GM12892 (cell line): ENCODE measurements at regions not wholly inside any gene's neighbourhood (a gene's known extent, or its start where the extent isn't known, plus 50 kb on each side); places are given as distances from the start of the nearest gene placed in this dataset.

Experiments used
- POLR2A ChIP-seq: IDR thresholded peaks from 2 replicates; pipeline ENCODE4 v1.6.1; 2011; ENCODE audit warnings: low read depth, low read length, control low read depth
- POLR2AphosphoS5 ChIP-seq: IDR thresholded peaks from 2 replicates; pipeline ENCODE4 v1.6.1; 2011; ENCODE audit warnings: low read depth, low read length, control low read depth
- TAF1 ChIP-seq: IDR thresholded peaks from 2 replicates; pipeline ENCODE4 v1.6.1; 2011; ENCODE audit warnings: low read depth, mild to moderate bottlenecking, control low read depth, low read length, borderline replicate concordance

- TF ChIP-seq TAF1 (no peak), POLR2A (no peak), POLR2AphosphoS5 (no peak)
These were observed 1270.8 kb downstream of the MRPL39 start for GRCh38 chr21:24336491-24336890.
